SK-N-SH treated with all-trans-retinoic acid at 6 μM for 48 hours (cell line): ENCODE measurements at regions not wholly inside any gene's neighbourhood (a gene's known extent, or its start where the extent isn't known, plus 50 kb on each side); places are given as distances from the start of the nearest gene placed in this dataset.

Experiments used
- CREB5 ChIP-seq: fragments of 250-450 bp; sonication (Bioruptor Pico); IDR thresholded peaks from 2 replicates; pipeline ENCODE4 v1.5.1; 2020; ENCODE audit warnings: low read depth, mild to moderate bottlenecking, moderate library complexity
- PATZ1 ChIP-seq: fragments of 250-450 bp; sonication (Bioruptor Pico); IDR thresholded peaks from 2 replicates; pipeline ENCODE4 v1.8.0; 2020; ENCODE audit warnings: mild to moderate bottlenecking, moderate library complexity, borderline replicate concordance
- PPARA ChIP-seq: fragments of 250-450 bp; sonication (Bioruptor Pico); IDR thresholded peaks from 2 replicates; pipeline ENCODE4 v1.5.0; 2020; ENCODE audit warnings: mild to moderate bottlenecking, borderline replicate concordance
- TOX ChIP-seq: fragments of 250-450 bp; sonication (Bioruptor Pico); IDR thresholded peaks from 2 replicates; pipeline ENCODE4 v1.8.0; 2021; ENCODE audit warnings: mild to moderate bottlenecking, moderate library complexity, borderline replicate concordance
- ZNF70 ChIP-seq: fragments of 450-650 bp; formaldehyde crosslinking; IDR thresholded peaks from 2 replicates; pipeline ENCODE4 v1.5.0; 2020; ENCODE audit warnings: mild to moderate bottlenecking, moderate library complexity

- TF ChIP-seq CREB5 (CRISPR knock-in tag) (no peak), PPARA (CRISPR knock-in tag) (no peak), PATZ1 (no peak), ZNF70 (CRISPR knock-in tag) (no peak), TOX (no peak)
Measured at GRCh38 chrX:94813541-94813940, 1139.5 kb downstream of the FAM133A start.
